HUDEP-2 (cell line): ENCODE measurements at regions not wholly inside any gene's neighbourhood (a gene's known extent, or its start where the extent isn't known, plus 50 kb on each side); places are given as distances from the start of the nearest gene placed in this dataset.

Experiments
- DNase-seq, 76 experiments: peaks; one replicate each; lab custom pipeline; 2025; ENCODE audit not compliant: unreplicated experiment in 76 of 76; lab: John Stamatoyannopoulos, UW

DNA sequence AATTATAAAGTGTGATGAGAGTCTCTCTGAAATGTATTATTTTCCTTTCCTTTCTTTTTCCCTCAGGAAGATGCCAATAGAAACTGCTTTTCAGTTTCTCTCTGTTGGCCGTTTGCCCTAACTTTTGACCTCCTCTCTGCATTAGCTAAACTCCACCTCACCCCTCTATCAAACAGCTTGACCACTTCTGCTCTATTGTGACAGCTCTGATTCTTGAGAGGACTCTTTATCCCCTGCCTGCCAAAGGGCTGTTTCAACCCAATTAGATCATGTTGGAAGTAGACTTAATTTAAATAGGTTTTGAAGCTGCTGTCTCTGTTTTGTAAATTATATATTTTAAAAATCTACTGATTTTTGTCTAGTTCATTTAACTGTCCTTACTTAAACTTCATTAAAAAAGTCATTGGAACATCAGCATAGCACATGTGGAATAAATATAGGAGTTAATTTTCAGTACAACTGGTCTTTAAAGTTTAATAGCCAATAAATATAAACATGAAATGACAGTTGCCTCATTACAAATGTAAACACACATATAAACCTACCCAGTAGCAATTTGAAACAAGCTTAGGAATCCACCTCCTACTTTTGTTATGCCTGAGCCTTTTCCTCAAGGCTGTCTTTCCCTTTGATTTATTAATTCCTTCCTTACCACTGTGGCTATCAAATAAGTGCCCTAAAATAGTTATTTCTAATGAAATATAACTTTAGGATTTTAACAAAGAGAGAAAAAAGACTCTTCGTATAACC, 152.0 kb downstream of the CHRM3 start:
- no peak for DNase-seq

DNA sequence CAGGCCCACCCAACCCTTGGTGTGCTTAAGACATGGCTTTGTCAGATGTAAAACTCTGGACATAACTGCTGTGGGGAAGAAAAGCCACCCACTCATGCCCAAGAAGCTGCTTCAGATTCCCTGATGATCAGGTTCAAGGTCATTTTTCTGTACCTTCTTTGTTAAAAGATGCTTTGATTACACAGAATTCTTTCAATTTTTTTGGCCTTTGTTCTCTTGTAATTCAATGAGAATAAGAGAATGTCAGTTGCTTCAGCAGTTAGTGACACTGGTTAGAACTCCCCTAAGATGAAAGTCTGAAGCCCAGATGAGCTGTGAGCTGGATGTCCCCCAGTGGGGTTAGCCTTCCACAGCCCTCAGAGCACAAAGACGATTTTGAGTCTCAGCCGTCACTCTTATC, 152.7 kb downstream of the CHRM3 start:
- DNase-seq: no peak

- DNase-seq: no peak
Measured at GRCh38 chr1:239539812-239540211, 153.4 kb downstream of the CHRM3 start.

DNA sequence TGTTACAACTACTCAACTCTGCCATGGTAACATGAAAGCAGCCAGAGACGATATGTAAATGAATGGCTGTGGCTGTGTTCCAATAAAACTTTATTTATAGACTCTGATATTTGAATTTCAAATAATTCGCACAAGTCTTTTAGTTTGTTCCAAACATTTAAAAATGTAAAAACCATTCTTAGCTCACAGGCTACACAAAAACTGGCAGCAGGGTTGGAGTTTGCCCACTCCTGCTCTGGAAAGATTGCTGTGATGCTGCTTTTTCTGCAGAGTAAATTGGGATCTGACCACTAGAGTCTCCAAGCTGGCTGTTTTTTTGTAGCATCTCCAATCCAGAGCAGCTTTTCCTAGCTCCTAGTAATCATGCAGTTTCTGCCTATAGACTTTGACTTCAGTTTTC, 157.5 kb downstream of the CHRM3 start:
- DNase-seq: no peak

GRCh38 chr1:239545466-239545865, 159.1 kb downstream of the CHRM3 start:
- no peak for DNase-seq

- DNase-seq: peak in 15 of 76 experiments; percentile 1 to 64 (median 33)
Measured at GRCh38 chr1:239547987-239548386, 161.6 kb downstream of the CHRM3 start.

DNA sequence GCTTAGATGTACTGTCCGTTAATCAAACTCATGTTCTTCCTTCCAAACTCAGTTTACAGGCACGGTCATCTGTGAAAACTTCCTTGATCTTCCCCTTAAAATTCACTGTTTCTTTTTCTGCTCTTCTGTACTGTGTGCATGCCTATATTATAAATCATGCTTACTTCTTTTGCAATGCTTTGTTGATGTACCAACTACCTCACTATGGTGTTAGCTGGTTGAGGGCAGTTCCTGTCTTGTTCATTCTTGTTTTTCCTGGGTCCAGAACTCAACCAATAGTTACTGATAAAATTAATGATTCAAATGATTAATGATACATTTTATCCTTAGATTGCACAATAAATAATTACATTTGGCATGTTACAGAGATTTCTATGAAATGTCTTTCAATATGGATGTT, 163.8 kb downstream of the CHRM3 start:
- DNase-seq: no peak

GRCh38 chr1:239555350-239555749, 169.0 kb downstream of the CHRM3 start:
- DNase-seq: no peak

- DNase-seq: no peak
Measured at GRCh38 chr1:239558559-239558958, 172.2 kb downstream of the CHRM3 start.

- DNase-seq: no peak
Measured at GRCh38 chr1:239558991-239559390, 172.6 kb downstream of the CHRM3 start.

- DNase-seq: no peak
Measured at GRCh38 chr1:239560921-239561320, 174.6 kb downstream of the CHRM3 start.

DNA sequence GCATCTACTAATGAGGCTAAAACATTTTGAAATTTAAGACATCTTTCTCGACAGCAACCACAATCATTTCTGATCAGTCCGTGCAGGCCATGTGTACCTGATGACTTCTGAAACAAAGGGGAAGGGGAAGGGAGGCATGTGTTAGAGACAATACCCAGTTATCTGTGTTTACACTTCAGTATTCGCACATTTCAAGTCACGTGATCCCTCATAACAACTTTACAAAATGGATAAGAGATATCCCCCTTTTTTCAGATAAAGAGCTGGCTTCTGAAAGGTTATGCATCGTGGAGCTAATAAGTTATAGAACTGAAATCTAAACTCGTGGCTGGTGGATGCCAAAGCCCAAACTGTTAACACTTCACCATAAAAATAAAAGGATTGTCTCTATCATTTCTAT, 175.7 kb downstream of the CHRM3 start:
- no peak for DNase-seq

DNA sequence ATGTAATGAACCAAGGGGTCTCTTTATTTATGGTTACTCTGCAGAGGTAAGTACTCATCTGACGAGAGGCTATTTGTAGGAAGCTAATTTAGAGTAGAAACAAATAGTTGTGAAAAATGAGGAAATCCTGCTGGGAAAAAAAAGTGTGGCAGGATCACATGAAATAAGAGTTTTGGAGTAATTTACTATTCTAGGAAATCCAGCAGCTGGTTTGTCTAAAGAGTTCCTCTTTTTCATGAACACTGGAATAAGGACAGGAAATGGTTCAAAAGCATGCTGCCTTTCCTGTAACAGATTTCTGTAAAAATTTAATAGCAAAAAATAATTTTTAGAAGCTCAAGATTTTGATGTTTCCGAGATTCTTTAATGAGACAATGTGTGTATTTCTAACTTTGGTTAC, 177.3 kb downstream of the CHRM3 start:
- DNase-seq: no peak

- no peak for DNase-seq
Measured at GRCh38 chr1:239566074-239566473, 179.7 kb downstream of the CHRM3 start.

- DNase-seq: no peak
Measured at GRCh38 chr1:239570878-239571277, 184.5 kb downstream of the CHRM3 start.

DNA sequence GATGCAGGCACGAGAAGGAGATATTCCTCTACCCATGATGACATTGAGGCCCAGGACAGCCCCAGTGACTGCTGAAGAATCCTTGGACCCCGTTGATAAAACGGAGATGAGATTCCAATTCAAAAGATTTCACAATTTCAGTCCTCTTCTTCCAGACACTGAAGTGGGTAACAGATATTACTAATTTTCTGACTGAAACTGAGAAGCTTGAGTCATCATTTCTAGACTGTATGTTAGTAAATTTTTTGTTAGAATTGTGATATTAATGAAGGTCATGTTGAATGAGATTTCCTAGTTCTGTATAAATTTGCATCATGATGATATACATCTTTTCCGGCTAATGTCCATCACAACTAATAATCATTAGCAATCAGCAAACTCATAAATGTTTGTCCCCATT, 185.8 kb downstream of the CHRM3 start:
- no peak for DNase-seq

- DNase-seq: no peak
Measured at GRCh38 chr1:239574112-239574511, 187.7 kb downstream of the CHRM3 start.

DNA sequence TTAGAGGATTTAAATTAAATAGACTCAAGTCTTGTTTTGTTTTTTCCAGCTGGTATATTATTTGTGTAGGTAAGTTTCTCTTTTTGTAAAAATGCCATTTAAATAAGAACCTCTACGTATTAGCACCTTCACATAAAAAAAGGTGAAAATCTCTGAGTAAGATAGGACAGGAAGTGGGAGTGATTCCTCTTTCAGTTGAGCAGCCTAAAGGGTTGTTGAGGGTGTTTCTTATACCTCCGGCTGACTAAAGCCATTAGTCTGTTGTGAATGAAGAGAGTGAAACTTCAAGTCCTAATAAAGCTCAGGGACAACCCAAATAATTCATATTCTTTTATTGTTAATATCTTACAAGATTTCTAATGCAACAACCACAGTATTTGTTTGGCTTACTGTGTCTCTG, 188.7 kb downstream of the CHRM3 start:
- no peak for DNase-seq

DNA sequence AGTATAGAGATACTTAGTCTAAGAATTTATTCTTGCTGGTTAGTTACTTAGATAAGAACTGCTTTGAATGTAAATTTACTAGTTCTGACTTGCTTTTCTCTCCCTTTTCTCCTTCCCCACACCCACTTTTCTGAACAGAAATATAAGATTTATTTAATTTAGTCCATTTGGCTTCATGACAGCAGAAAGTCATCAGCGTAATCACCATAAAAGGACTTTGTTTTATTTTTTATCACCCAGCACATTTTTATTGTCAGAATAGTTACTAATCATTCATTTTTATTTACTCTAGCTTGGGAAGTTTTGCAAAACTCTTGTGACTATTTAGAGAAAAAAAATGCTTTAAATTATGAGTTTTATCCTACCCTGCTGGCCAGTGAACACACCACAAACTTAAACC, 197.2 kb downstream of the CHRM3 start:
- no peak for DNase-seq

- no peak for DNase-seq
Measured at GRCh38 chr1:239586128-239586527, 199.8 kb downstream of the CHRM3 start.

GRCh38 chr1:239587066-239587465, 200.7 kb downstream of the CHRM3 start:
- no peak for DNase-seq

DNA sequence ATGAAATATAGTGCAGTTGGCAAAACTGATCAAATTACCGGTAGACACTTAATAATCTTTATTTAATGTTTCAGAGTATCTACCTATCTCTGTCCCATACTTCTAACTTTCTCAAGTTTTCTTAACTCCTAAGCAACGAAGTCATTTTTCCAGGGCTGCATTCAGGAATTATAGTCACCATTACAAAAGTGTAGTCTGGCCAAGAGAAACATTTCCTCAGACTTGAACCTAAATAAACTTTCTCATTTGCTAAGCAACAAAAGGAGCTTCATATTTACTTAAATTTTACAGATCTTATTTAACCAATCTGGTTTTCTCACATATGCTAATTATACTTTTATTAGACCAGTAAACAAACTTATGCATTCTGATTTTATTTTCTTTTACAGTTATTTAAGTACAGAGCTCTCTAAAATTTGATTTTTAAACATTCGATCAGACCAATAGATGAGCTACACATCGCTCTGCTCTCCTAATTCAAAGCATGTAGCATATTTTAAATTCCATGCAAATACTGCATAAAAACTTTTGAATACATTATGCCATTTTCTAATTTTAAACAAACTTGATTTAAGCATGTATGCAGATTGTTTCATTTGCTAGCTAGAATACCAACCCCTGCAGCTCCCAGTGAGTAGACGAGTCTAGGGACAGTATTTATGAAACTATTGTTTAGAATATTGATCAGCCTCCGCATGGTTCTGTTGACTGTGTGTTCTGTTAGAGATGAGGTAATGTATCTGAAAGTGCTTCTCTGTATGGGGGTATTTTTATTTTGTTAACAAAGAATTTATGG, 201.4 kb downstream of the CHRM3 start:
- no peak for DNase-seq
